ENCODE measurements at regions not wholly inside any gene's neighbourhood (a gene's known extent, or its start where the extent isn't known, plus 50 kb on each side); places are given as distances from the start of the nearest gene placed in this dataset.
"Not testable (repeated sequence)": the region's sequence is repeated elsewhere in the genome, so short reads cannot be mapped to it uniquely, and the experiment has no call there.

GRCh38 chr7:20479706-20480105, 135.8 kb upstream of the ABCB5 start:
- Mint-ChIP-seq H3K9me3 (no peaks in the 10 kb centered on the region), H3K4me1 (peaks cover 2% of the 10 kb centered on the region), H3K36me3 (no peaks in the 10 kb centered on the region), H3K27ac (no peak overlapping the region), H3K27me3 (ENCODE audit: low read depth) (peaks cover 18% of the 10 kb centered on the region), H3K4me3 (no peak overlapping the region)
- no peak for TF ChIP-seq CTCF (IDR thresholded peaks at IDR 0.05; ENCODE audit: unreplicated experiment)
- DNase-seq (ENCODE audit: low spot score in 2 of 2, unreplicated experiment in 2 of 2) = no peak

GRCh38 chr7:20482071-20482470, 133.4 kb upstream of the ABCB5 start:
- no peak overlapping the region for H3K27ac Mint-ChIP-seq
- peaks cover 8% of the 10 kb centered on the region for H3K9me3 Mint-ChIP-seq
- peaks cover 18% of the 10 kb centered on the region for H3K27me3 Mint-ChIP-seq (ENCODE audit: low read depth)
- H3K4me1 Mint-ChIP-seq = peaks cover 2% of the 10 kb centered on the region
- H3K4me3 Mint-ChIP-seq = no peak overlapping the region
- no peaks in the 10 kb centered on the region for H3K36me3 Mint-ChIP-seq
- no peak for TF ChIP-seq CTCF (IDR thresholded peaks at IDR 0.05; ENCODE audit: unreplicated experiment)
- no peak for DNase-seq (ENCODE audit: low spot score in 2 of 2, unreplicated experiment in 2 of 2)

- TF ChIP-seq CTCF (IDR thresholded peaks at IDR 0.05; ENCODE audit: unreplicated experiment) = no peak
- peaks cover 2% of the 10 kb centered on the region for H3K4me1 Mint-ChIP-seq
- H3K4me3 Mint-ChIP-seq = no peak overlapping the region
- DNase-seq (ENCODE audit: low spot score in 2 of 2, unreplicated experiment in 2 of 2) = no peak
- peaks cover 18% of the 10 kb centered on the region for H3K27me3 Mint-ChIP-seq (ENCODE audit: low read depth)
- H3K36me3 Mint-ChIP-seq = peaks cover 9% of the 10 kb centered on the region
- H3K27ac Mint-ChIP-seq = no peak overlapping the region
- peaks cover 27% of the 10 kb centered on the region for H3K9me3 Mint-ChIP-seq
These were observed 131.1 kb upstream of the ABCB5 start for GRCh38 chr7:20484356-20484755.

- TF ChIP-seq CTCF (IDR thresholded peaks at IDR 0.05; ENCODE audit: unreplicated experiment) = no peak
- Mint-ChIP-seq H3K4me3 (no peak overlapping the region), H3K27ac (no peak overlapping the region), H3K36me3 (peaks cover 9% of the 10 kb centered on the region), H3K4me1 (peaks cover 10% of the 10 kb centered on the region), H3K9me3 (peaks cover 41% of the 10 kb centered on the region), H3K27me3 (ENCODE audit: low read depth) (peaks cover under 1% of the 10 kb centered on the region)
- DNase-seq (ENCODE audit: low spot score in 2 of 2, unreplicated experiment in 2 of 2) = no peak
These were observed 126.6 kb upstream of the ABCB5 start for GRCh38 chr7:20488850-20489249.

GRCh38 chr7:20491284-20491683, 124.2 kb upstream of the ABCB5 start:
- H3K36me3 Mint-ChIP-seq = peaks cover 9% of the 10 kb centered on the region
- peaks cover 8% of the 10 kb centered on the region for H3K4me1 Mint-ChIP-seq
- H3K27me3 Mint-ChIP-seq (ENCODE audit: low read depth) = peaks cover 3% of the 10 kb centered on the region
- no peak for DNase-seq (ENCODE audit: low spot score in 2 of 2, unreplicated experiment in 2 of 2)
- TF ChIP-seq CTCF (IDR thresholded peaks at IDR 0.05; ENCODE audit: unreplicated experiment) = no peak
- no peak overlapping the region for H3K4me3 Mint-ChIP-seq
- H3K27ac Mint-ChIP-seq = no peak overlapping the region
- H3K9me3 Mint-ChIP-seq = peaks cover 43% of the 10 kb centered on the region

GRCh38 chr7:20494566-20494965, 120.9 kb upstream of the ABCB5 start:
- Mint-ChIP-seq H3K36me3 (peaks cover 7% of the 10 kb centered on the region), H3K4me3 (no peak overlapping the region), H3K9me3 (peaks cover 48% of the 10 kb centered on the region), H3K27ac (no peak overlapping the region), H3K4me1 (peaks cover 8% of the 10 kb centered on the region), H3K27me3 (ENCODE audit: low read depth) (peaks cover 4% of the 10 kb centered on the region)
- TF ChIP-seq CTCF (IDR thresholded peaks at IDR 0.05; ENCODE audit: unreplicated experiment) = no peak
- no peak for DNase-seq (ENCODE audit: low spot score in 2 of 2, unreplicated experiment in 2 of 2)

- not testable (repeated sequence) for H3K27me3 Mint-ChIP-seq (ENCODE audit: low read depth); H3K27ac Mint-ChIP-seq; DNase-seq (ENCODE audit: low spot score in 2 of 2, unreplicated experiment in 2 of 2); H3K4me3 Mint-ChIP-seq; H3K4me1 Mint-ChIP-seq
- peaks cover 14% of the 10 kb centered on the region for H3K36me3 Mint-ChIP-seq
- H3K9me3 Mint-ChIP-seq = peaks cover 51% of the 10 kb centered on the region
These were observed 114.0 kb upstream of the ABCB5 start for GRCh38 chr7:20501473-20501872.
